ENCODE measurements at regions not wholly inside any gene's neighbourhood (a gene's known extent, or its start where the extent isn't known, plus 50 kb on each side); places are given as distances from the start of the nearest gene placed in this dataset.

DNA sequence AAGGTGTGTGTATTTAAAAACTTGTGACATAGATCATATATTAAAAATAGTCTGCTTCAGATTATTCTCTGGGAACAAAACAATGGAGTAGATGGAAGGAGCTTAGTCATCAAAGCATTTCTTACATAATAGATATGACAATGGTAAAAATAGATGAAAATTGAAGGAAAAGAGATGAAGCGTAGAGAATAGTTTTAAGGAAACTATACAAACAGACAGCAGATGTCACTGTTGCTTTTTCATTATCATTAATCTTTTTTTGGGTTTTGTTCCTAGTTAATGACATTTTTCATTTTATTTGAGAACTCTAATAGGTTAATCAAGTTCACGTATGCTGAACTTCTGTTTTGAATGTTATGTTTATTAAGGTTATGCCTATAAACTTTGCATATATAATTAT, 149.2 kb upstream of the FBXO33 start:
- no peak for DNase-seq (ENCODE audit: low spot score)
- ATAC-seq (ENCODE audit: low FRiP score): no peak
- TF ChIP-seq CTCF (IDR thresholded peaks at IDR 0.05): no peak

- ATAC-seq (ENCODE audit: low FRiP score): no peak
- TF ChIP-seq CTCF (IDR thresholded peaks at IDR 0.05): no peak
- no peak for DNase-seq (ENCODE audit: low spot score)
These were observed 148.5 kb upstream of the FBXO33 start for GRCh38 chr14:39580696-39581095.

- no peak for ATAC-seq (ENCODE audit: low FRiP score)
- no peak for TF ChIP-seq CTCF (IDR thresholded peaks at IDR 0.05)
- DNase-seq (ENCODE audit: low spot score): no peak
These were observed 144.5 kb upstream of the FBXO33 start for GRCh38 chr14:39576736-39577135.

- no peak for ATAC-seq (ENCODE audit: low FRiP score)
- TF ChIP-seq CTCF (IDR thresholded peaks at IDR 0.05): no peak
- DNase-seq (ENCODE audit: low spot score): no peak
These were observed 144.0 kb upstream of the FBXO33 start for GRCh38 chr14:39576258-39576657.

DNA sequence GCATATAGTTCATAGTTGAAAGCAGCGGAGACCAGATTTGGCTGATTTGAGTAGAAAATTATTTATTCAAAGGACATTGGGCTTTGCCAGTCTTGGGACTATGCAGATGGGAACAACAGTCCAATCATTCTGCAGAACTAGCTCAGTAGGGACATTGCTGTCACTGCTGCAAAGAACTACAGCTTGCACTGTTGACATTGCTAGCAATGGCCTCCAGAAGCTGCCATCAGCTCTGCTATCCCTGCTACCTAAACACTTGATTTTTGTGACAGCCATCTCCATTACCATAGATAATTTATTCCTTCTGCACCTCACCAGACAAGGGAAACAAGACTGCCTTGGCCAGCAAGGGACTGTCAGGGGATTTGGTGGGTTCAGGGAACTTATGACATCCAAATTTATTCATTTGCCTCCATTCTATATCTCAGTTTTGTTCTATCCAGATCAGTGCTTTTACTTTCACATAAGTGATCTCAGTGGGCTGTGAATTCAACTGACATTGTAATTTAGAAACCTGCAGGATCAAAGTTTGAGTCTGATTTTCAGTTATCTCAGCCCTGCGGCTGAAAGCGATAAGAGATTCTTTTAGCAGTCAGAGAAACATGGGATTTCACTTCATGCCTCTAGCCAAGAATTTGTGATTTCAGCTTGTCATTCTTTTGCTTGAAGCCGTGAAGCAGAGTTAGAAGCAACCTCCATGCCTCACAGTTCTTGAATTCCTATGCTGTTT, 136.7 kb upstream of the FBXO33 start:
- DNase-seq (ENCODE audit: low spot score) (no peak), ATAC-seq (ENCODE audit: low FRiP score) (no peak)
- no peak for TF ChIP-seq CTCF (IDR thresholded peaks at IDR 0.05)

GRCh38 chr14:39566795-39567194, 134.6 kb upstream of the FBXO33 start:
- DNase-seq (ENCODE audit: low spot score): no peak
- ATAC-seq (ENCODE audit: low FRiP score): no peak
- TF ChIP-seq CTCF (IDR thresholded peaks at IDR 0.05): no peak

- DNase-seq (ENCODE audit: low spot score) (no peak), ATAC-seq (ENCODE audit: low FRiP score) (no peak)
- no peak for TF ChIP-seq CTCF (IDR thresholded peaks at IDR 0.05)
These were observed 131.1 kb upstream of the FBXO33 start for GRCh38 chr14:39563361-39563760.
